Suprapubic skin (tissue), 4 donors: ENCODE measurements at regions not wholly inside any gene's neighbourhood (a gene's known extent, or its start where the extent isn't known, plus 50 kb on each side); places are given as distances from the start of the nearest gene placed in this dataset.

ENCODE experiments used
- DNase-seq, 2 donors: peaks; one replicate each; pipeline ENCODE4 v3.0.0-alpha.2; 2019; ENCODE audit warnings: low spot score in 2 of 2
- H3K27ac ChIP-seq: fragments of 200-600 bp; sonication (generic); one replicate; pipeline ENCODE4 v1.5.1; 2019
- H3K27me3 ChIP-seq: fragments of 200-600 bp; sonication (generic); one replicate; pipeline ENCODE4 v1.5.1; 2019
- H3K36me3 ChIP-seq: fragments of 200-600 bp; sonication (generic); one replicate; pipeline ENCODE4 v1.5.1; 2019
- H3K4me1 ChIP-seq: fragments of 200-600 bp; sonication (generic); one replicate; pipeline ENCODE4 v1.5.1; 2019
- H3K4me3 ChIP-seq: fragments of 200-600 bp; sonication (generic); one replicate; pipeline ENCODE4 v1.5.1; 2019; ENCODE audit warnings: mild to moderate bottlenecking
- H3K9me3 ChIP-seq: fragments of 200-600 bp; sonication (generic); one replicate; pipeline ENCODE4 v1.5.1; 2019
- CTCF ChIP-seq, 2 donors: fragments of 200-600 bp in 1 of 2; fragments of 450-650 bp in 1 of 2; sonication (generic) in 1 of 2; IDR thresholded peaks; one replicate each; pipeline ENCODE4 v1.5.1; 2016 to 2019; ENCODE audit warnings: antibody characterized with exemption in 2 of 2, mild to moderate bottlenecking in 1 of 2, moderate library complexity in 1 of 2
- EP300 ChIP-seq: sonication (generic); formaldehyde crosslinking; IDR thresholded peaks from one replicate; pipeline ENCODE4 v1.6.1; 2017; ENCODE audit warnings: antibody characterized with exemption
- POLR2A ChIP-seq, 2 donors: fragments of 450-650 bp; IDR thresholded peaks; one replicate each; pipeline ENCODE4 v1.6.1; 2017; ENCODE audit warnings: antibody characterized with exemption in 2 of 2, mild to moderate bottlenecking in 2 of 2, moderate library complexity in 2 of 2
- POLR2AphosphoS5 ChIP-seq, 3 donors: sonication (generic); formaldehyde crosslinking; IDR thresholded peaks; one replicate each; pipeline ENCODE4 v1.6.1; 2017; ENCODE audit warnings: antibody characterized with exemption in 3 of 3
- WGBS: methylation state at CpG from one replicate; pipeline ENCODE4 v1.1.5; 2018; 5-methylcytosine and 5-hydroxymethylcytosine counted together

DNA sequence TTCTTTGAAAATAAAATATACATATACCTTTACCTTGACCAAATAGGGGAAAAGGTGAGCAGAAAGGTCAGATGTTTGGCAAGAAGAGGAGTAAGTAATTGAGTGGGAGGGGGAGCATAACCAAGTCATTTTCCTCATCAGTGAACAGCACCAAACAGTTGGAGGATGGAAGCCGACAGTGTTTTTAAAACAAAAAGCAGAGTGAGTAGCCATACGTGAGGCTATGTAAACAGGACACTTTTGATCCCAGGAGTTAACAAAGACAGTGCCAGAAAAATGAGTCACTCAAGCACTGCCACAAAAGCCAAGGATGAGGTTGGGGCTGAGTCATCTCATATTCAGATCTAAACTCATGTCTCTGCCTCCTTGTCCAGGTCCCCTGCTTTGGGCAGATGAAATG is 734.7 kb downstream of the KCNA4 start:
- no peak for TF ChIP-seq POLR2AphosphoS5 (IDR thresholded peaks at IDR 0.05)
- TF ChIP-seq CTCF (IDR thresholded peaks at IDR 0.05), result no peak
- no peak for TF ChIP-seq POLR2A (IDR thresholded peaks at IDR 0.05)
- TF ChIP-seq EP300, result no peak
- H3K27me3 ChIP-seq, result no peaks in the 10 kb centered on the region
- no peak overlapping the region for H3K4me3 ChIP-seq
- no peaks in the 10 kb centered on the region for H3K4me1 ChIP-seq
- no peak overlapping the region for H3K27ac ChIP-seq
- 53% methylated on average over 2 of the region's 2 CpGs for WGBS
- H3K9me3 ChIP-seq, result no peaks in the 10 kb centered on the region
- DNase-seq, result no peak
- no peaks in the 10 kb centered on the region for H3K36me3 ChIP-seq

DNA sequence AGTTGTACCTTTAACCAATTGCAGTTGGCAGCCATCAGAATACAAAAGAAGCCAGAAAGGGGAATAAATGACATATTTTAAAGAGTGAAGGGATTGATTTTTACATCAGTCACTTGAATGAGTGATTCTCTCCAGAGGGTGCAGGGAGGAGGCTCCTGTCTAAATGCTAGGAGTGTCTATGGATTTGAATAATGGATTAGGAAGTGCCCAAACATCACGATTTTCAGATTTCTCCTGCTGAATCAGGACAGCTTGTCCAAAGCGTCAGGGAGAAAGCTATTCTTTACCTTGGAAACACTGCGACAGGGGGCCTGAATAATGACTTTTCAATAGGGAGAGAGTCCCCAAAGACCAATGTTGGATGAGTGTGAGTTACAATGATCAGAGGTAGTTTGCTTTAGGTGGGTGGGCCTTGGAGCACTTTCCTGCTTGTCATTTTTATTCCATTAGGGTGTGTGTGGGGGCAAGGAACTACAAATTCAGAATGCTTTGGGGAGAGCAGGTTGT is 735.5 kb downstream of the KCNA4 start:
- Histone ChIP-seq H3K4me3 (no peak overlapping the region), H3K27me3 (no peaks in the 10 kb centered on the region), H3K9me3 (no peaks in the 10 kb centered on the region), H3K27ac (no peak overlapping the region), H3K36me3 (no peaks in the 10 kb centered on the region), H3K4me1 (no peaks in the 10 kb centered on the region)
- TF ChIP-seq POLR2AphosphoS5 (IDR thresholded peaks at IDR 0.05), result no peak
- TF ChIP-seq EP300, result no peak
- TF ChIP-seq CTCF (IDR thresholded peaks at IDR 0.05), result no peak
- no peak for TF ChIP-seq POLR2A (IDR thresholded peaks at IDR 0.05)
- 76% methylated on average over 3 of the region's 3 CpGs for WGBS
- no peak for DNase-seq

- no peaks in the 10 kb centered on the region for H3K27me3 ChIP-seq
- TF ChIP-seq POLR2AphosphoS5 (IDR thresholded peaks at IDR 0.05) (no peak), POLR2A (IDR thresholded peaks at IDR 0.05) (no peak), EP300 (no peak), CTCF (IDR thresholded peaks at IDR 0.05) (no peak)
- no peaks in the 10 kb centered on the region for H3K36me3 ChIP-seq
- no peak overlapping the region for H3K27ac ChIP-seq
- no peaks in the 10 kb centered on the region for H3K9me3 ChIP-seq
- H3K4me1 ChIP-seq, result no peaks in the 10 kb centered on the region
- WGBS, result 69% methylated on average over 2 of the region's 2 CpGs
- DNase-seq, result no peak
- H3K4me3 ChIP-seq, result no peak overlapping the region
These were observed 736.4 kb downstream of the KCNA4 start for GRCh38 chr11:29280452-29280851.

- WGBS, result 91% methylated on average over 2 of the region's 2 CpGs
These were observed 737.1 kb downstream of the KCNA4 start for GRCh38 chr11:29279716-29280115.

More at GRCh38 chr11:29279716-29280115, 737.1 kb downstream of the KCNA4 start:
- DNase-seq, result no peak
- H3K4me1 ChIP-seq, result no peaks in the 10 kb centered on the region
- H3K36me3 ChIP-seq, result no peaks in the 10 kb centered on the region
- H3K9me3 ChIP-seq, result no peaks in the 10 kb centered on the region
- no peaks in the 10 kb centered on the region for H3K27me3 ChIP-seq
- no peak for TF ChIP-seq EP300
- no peak for TF ChIP-seq POLR2A (IDR thresholded peaks at IDR 0.05)
- no peak for TF ChIP-seq POLR2AphosphoS5 (IDR thresholded peaks at IDR 0.05)
- TF ChIP-seq CTCF (IDR thresholded peaks at IDR 0.05), result no peak
- H3K27ac ChIP-seq, result no peak overlapping the region
- no peak overlapping the region for H3K4me3 ChIP-seq
